PC-3 (cell line): ENCODE measurements at regions not wholly inside any gene's neighbourhood (a gene's known extent, or its start where the extent isn't known, plus 50 kb on each side); places are given as distances from the start of the nearest gene placed in this dataset.

Source experiments
- ATAC-seq: fragments of 200-7000 bp; cut with Tn5 transposase; 2 replicates; pipeline ENCODE4 v1.9.1; 2020; ENCODE audit warnings: mild to moderate bottlenecking, moderate library complexity
- BruUV-seq: library from RNA; stranded (reverse); fragments of 400-500 nt; replicated peaks from 2 replicates; lab custom pipeline; 2021; lab: Mats Ljungman, UMichigan
- CTCF ChIA-PET: fragments of 300-600 bp; sonication (Branson Sonifier 250); formaldehyde crosslinking; loops from one replicate; lab custom pipeline; 2022; ENCODE audit warnings: antibody characterized with exemption; lab: Charles Lee
- POLR2A ChIA-PET: fragments of 300-600 bp; sonication (Branson Sonifier 250); formaldehyde crosslinking; loops from one replicate; lab custom pipeline; 2022; ENCODE audit warnings: antibody characterized with exemption; ENCODE audit not compliant: unreplicated experiment; lab: Charles Lee
- DNase-seq: peaks from one replicate; pipeline ENCODE4 v3.0.0-alpha.2; 2015
- H2AFZ ChIP-seq: fragments of 300-600 bp; sonication (generic); 2 replicates; pipeline ENCODE4 v1.6.0; 2016; ENCODE audit warnings: antibody characterized with exemption, low read length
- H3F3A ChIP-seq: fragments of 300-600 bp; sonication (generic); one replicate; pipeline ENCODE4 v1.6.0; 2017; ENCODE audit warnings: antibody characterized with exemption, low read length, control low read depth, mild to moderate bottlenecking; ENCODE audit not compliant: unreplicated experiment
- H3K27ac ChIP-seq: fragments of 300-600 bp; sonication (generic); 2 replicates; pipeline ENCODE4 v1.5.1; 2016; ENCODE audit warnings: mild to moderate bottlenecking, low read length
- H3K27me3 ChIP-seq: fragments of 300-600 bp; sonication (generic); 2 replicates; pipeline ENCODE4 v1.6.1; 2016; ENCODE audit warnings: low read length, mixed read lengths
- H3K36me3 ChIP-seq: fragments of 300-600 bp; sonication (generic); 2 replicates; pipeline ENCODE4 v1.6.1; 2016; ENCODE audit warnings: low read depth, mixed run types, low read length, mixed read lengths
- H3K4me1 ChIP-seq: fragments of 300-600 bp; sonication (generic); 2 replicates; pipeline ENCODE4 v1.5.1; 2016; ENCODE audit warnings: low read length; ENCODE audit not compliant: insufficient read depth
- H3K4me2 ChIP-seq: fragments of 300-600 bp; sonication (generic); 2 replicates; pipeline ENCODE4 v1.6.0; 2016; ENCODE audit warnings: low read length
- H3K4me3 ChIP-seq: fragments of 300-600 bp; sonication (generic); 2 replicates; pipeline ENCODE4 v1.5.1; 2016; ENCODE audit warnings: mild to moderate bottlenecking, low read length, mixed read lengths
- H3K79me2 ChIP-seq: fragments of 300-600 bp; sonication (generic); 2 replicates; pipeline ENCODE4 v1.6.1; 2017; ENCODE audit warnings: low read length, mixed read lengths
- H3K9ac ChIP-seq: fragments of 300-600 bp; sonication (generic); 2 replicates; pipeline ENCODE4 v1.6.0; 2016; ENCODE audit warnings: mild to moderate bottlenecking, low read length
- H3K9me2 ChIP-seq: fragments of 300-600 bp; sonication (generic); replicated peaks from 2 replicates; pipeline ENCODE4 v1.6.1; 2016; ENCODE audit warnings: mixed run types, low read length, mixed read lengths
- H3K9me3 ChIP-seq: fragments of 300-600 bp; sonication (generic); 2 replicates; pipeline ENCODE4 v1.6.1; 2016; ENCODE audit warnings: low read length, mixed read lengths
- H4K20me1 ChIP-seq: fragments of 300-600 bp; sonication (generic); 2 replicates; pipeline ENCODE4 v1.6.1; 2016; ENCODE audit warnings: low read length, mixed read lengths
- CTCF ChIP-seq: fragments of 300-600 bp; sonication (generic); conservative IDR thresholded peaks from 2 replicates; pipeline ENCODE4 v1.5.1; 2017; ENCODE audit warnings: antibody characterized with exemption, low read depth, mild to moderate bottlenecking, low read length
- EZH2 ChIP-seq: fragments of 300-600 bp; sonication (generic); IDR thresholded peaks from one replicate; pipeline ENCODE4 v1.6.1; 2017; ENCODE audit warnings: antibody characterized with exemption, mild to moderate bottlenecking, low read length; ENCODE audit not compliant: unreplicated experiment
- EZH2phosphoT487 ChIP-seq: fragments of 300-600 bp; sonication (generic); IDR thresholded peaks from 2 replicates; pipeline ENCODE4 v1.6.1; 2018; ENCODE audit warnings: mild to moderate bottlenecking, antibody characterized with exemption, low read length, borderline replicate concordance
- intact Hi-C: fragments of 100-400 bp; cut with micrococcal nuclease; formaldehyde crosslinking; loops from 2 replicates; pipeline ENCODE4 v1.9.0; 2023

GRCh38 chr17:53490447-53490968, 332.2 kb upstream of the KIF2B start:
- CTCF ChIA-PET = no interaction called here
- Histone ChIP-seq H3K4me3 (no peak overlapping the region), H3K4me1 (no peaks in the 10 kb centered on the region), H3K9me3 (peaks cover 29% of the 10 kb centered on the region), H3K27me3 (no peaks in the 10 kb centered on the region), H3K4me2 (no peak overlapping the region), H3K79me2 (no peaks in the 10 kb centered on the region), H3F3A (no peaks in the 10 kb centered on the region), H3K9ac (no peak overlapping the region), H4K20me1 (no peaks in the 10 kb centered on the region), H3K36me3 (no peaks in the 10 kb centered on the region), H3K27ac (no peak overlapping the region), H3K9me2 (no peaks in the 10 kb centered on the region), H2AFZ (no peak overlapping the region)
- TF ChIP-seq CTCF = no peak
- DNase-seq (no peak), ATAC-seq (no peak)
- intact Hi-C loops = no loop called here
- POLR2A ChIA-PET = no interaction called here
- BruUV-seq = no TSS peak

GRCh38 chr17:53483704-53484103, 339.0 kb upstream of the KIF2B start:
- Histone ChIP-seq H3K4me2 (no peak overlapping the region), H3K79me2 (no peaks in the 10 kb centered on the region), H4K20me1 (no peaks in the 10 kb centered on the region), H3K9me3 (peaks cover 28% of the 10 kb centered on the region), H3K4me1 (no peaks in the 10 kb centered on the region), H3K9me2 (no peaks in the 10 kb centered on the region), H3K27me3 (no peaks in the 10 kb centered on the region), H3K27ac (no peak overlapping the region), H3K9ac (no peak overlapping the region), H3K36me3 (no peaks in the 10 kb centered on the region), H3K4me3 (no peak overlapping the region), H2AFZ (no peak overlapping the region), H3F3A (no peaks in the 10 kb centered on the region)
- TF ChIP-seq CTCF (no peak), EZH2phosphoT487 (no peak), EZH2 (no peak)
- intact Hi-C loops = no loop called here
- DNase-seq (no peak), ATAC-seq (no peak)
- no TSS peak for BruUV-seq
- CTCF ChIA-PET = no interaction called here
- POLR2A ChIA-PET = no interaction called here

GRCh38 chr17:53475002-53475401, 347.7 kb upstream of the KIF2B start:
- Histone ChIP-seq H3K9me3 (peaks cover 45% of the 10 kb centered on the region), H3F3A (no peaks in the 10 kb centered on the region), H3K27me3 (no peaks in the 10 kb centered on the region), H3K4me1 (no peaks in the 10 kb centered on the region), H2AFZ (no peak overlapping the region), H3K9me2 (no peaks in the 10 kb centered on the region), H3K36me3 (no peaks in the 10 kb centered on the region), H3K9ac (no peak overlapping the region), H4K20me1 (no peaks in the 10 kb centered on the region), H3K79me2 (no peaks in the 10 kb centered on the region), H3K4me3 (no peak overlapping the region), H3K4me2 (no peak overlapping the region), H3K27ac (no peak overlapping the region)
- CTCF ChIA-PET = no interaction called here
- ATAC-seq = no peak
- POLR2A ChIA-PET = no interaction called here
- intact Hi-C loops = no loop called here
- TF ChIP-seq EZH2phosphoT487 = no peak
- no peak for TF ChIP-seq CTCF
- no peak for TF ChIP-seq EZH2
- BruUV-seq = no TSS peak
- no peak for DNase-seq
